ENCODE measurements at regions not wholly inside any gene's neighbourhood (a gene's known extent, or its start where the extent isn't known, plus 50 kb on each side); places are given as distances from the start of the nearest gene placed in this dataset.

GRCh38 chr7:14962778-14963177 lies 60.2 kb upstream of the DGKB start:
- no peak for DNase-seq

- no peak for DNase-seq
These were observed 58.2 kb upstream of the DGKB start for GRCh38 chr7:14960721-14961120.

- no peak for DNase-seq
These were observed 56.8 kb upstream of the DGKB start for GRCh38 chr7:14959339-14959738.

- no peak for DNase-seq
These were observed 51.5 kb upstream of the DGKB start for GRCh38 chr7:14954035-14954434.
